Naive thymus-derived CD4-positive, alpha-beta T cell (primary cell): ENCODE measurements at regions not wholly inside any gene's neighbourhood (a gene's known extent, or its start where the extent isn't known, plus 50 kb on each side); places are given as distances from the start of the nearest gene placed in this dataset.

Experiments
- ATAC-seq: fragments of 150-1000 bp; cut with Tn5 transposase; 2 replicates; pipeline ENCODE4 v1.10.0; 2021; ENCODE audit warnings: mild to moderate bottlenecking, moderate library complexity
- CTCF ChIA-PET: fragments of 350-600 bp; sonication (Branson Sonifier 250); formaldehyde crosslinking; loops from one replicate; lab custom pipeline; 2021; ENCODE audit warnings: antibody characterized with exemption; lab: Charles Lee
- POLR2A ChIA-PET: fragments of 350-600 bp; sonication (Branson Sonifier 250); formaldehyde crosslinking; loops from one replicate; lab custom pipeline; 2021; ENCODE audit warnings: antibody characterized with exemption, inconsistent platforms; lab: Charles Lee
- DNase-seq, 9 donors: peaks; one replicate each; pipeline versions ENCODE4 v3.0.0 to v3.0.0-alpha.2; 2020 to 2022; ENCODE audit warnings: mixed read lengths in 1 of 9
- H3K27ac ChIP-seq: one replicate; pipeline ENCODE4 v1.7.0; 2013; ENCODE audit warnings: mild to moderate bottlenecking, low read depth, low read length, moderate library complexity
- H3K27me3 ChIP-seq, 2 donors: one replicate each; pipeline ENCODE4 v1.7.0; 2013; ENCODE audit warnings: low read length in 2 of 2, mild to moderate bottlenecking in 2 of 2, moderate library complexity in 2 of 2; ENCODE audit not compliant: control insufficient read depth in 2 of 2, insufficient read depth in 2 of 2
- H3K36me3 ChIP-seq, 3 experiments: 1 replicate in 2 of 3; 2 replicates in 1 of 3; pipeline ENCODE4 v1.7.0; 2013; ENCODE audit warnings: low read length in 3 of 3, mild to moderate bottlenecking in 3 of 3, moderate library complexity in 1 of 3; ENCODE audit not compliant: insufficient read depth in 3 of 3, control insufficient read depth in 2 of 3
- H3K4me1 ChIP-seq, 2 donors: one replicate each; pipeline ENCODE4 v1.7.0; 2013; ENCODE audit warnings: low read length in 2 of 2, mild to moderate bottlenecking in 2 of 2, moderate library complexity in 1 of 2; ENCODE audit not compliant: control insufficient read depth in 2 of 2, insufficient read depth in 2 of 2
- H3K4me3 ChIP-seq: 2 replicates; pipeline ENCODE4 v1.7.0; 2013; ENCODE audit warnings: mild to moderate bottlenecking, low read length
- H3K9me3 ChIP-seq, 3 experiments: 1 replicate in 2 of 3; 2 replicates in 1 of 3; pipeline ENCODE4 v1.7.0; 2013; ENCODE audit warnings: low read length in 3 of 3; ENCODE audit not compliant: control insufficient read depth in 2 of 3
- H3K27ac Mint-ChIP-seq, 9 donors: one replicate each; pipeline ENCODE4 v1.8.0; 2020 to 2022; ENCODE audit warnings: mixed read lengths in 9 of 9, mild to moderate bottlenecking in 8 of 9, moderate library complexity in 5 of 9, inconsistent platforms in 2 of 9
- H3K27me3 Mint-ChIP-seq, 5 donors: one replicate each; pipeline ENCODE4 v1.8.0; 2021 to 2022; ENCODE audit warnings: mixed read lengths in 5 of 5, mild to moderate bottlenecking in 1 of 5
- H3K36me3 Mint-ChIP-seq, 5 donors: one replicate each; pipeline ENCODE4 v1.8.0; 2020 to 2022; ENCODE audit warnings: mixed read lengths in 5 of 5, mild to moderate bottlenecking in 3 of 5, inconsistent platforms in 1 of 5
- H3K4me1 Mint-ChIP-seq, 7 donors: one replicate each; pipeline ENCODE4 v1.8.0; 2020 to 2022; ENCODE audit warnings: mixed read lengths in 7 of 7, mild to moderate bottlenecking in 3 of 7, inconsistent platforms in 1 of 7
- H3K4me3 Mint-ChIP-seq, 10 donors: one replicate each; pipeline ENCODE4 v1.8.0; 2020 to 2022; ENCODE audit warnings: mild to moderate bottlenecking in 10 of 10, mixed read lengths in 10 of 10, moderate library complexity in 6 of 10, inconsistent platforms in 2 of 10
- H3K9me3 Mint-ChIP-seq, 11 donors: one replicate each; pipeline ENCODE4 v1.8.0; 2020 to 2022; ENCODE audit warnings: mixed read lengths in 11 of 11, mild to moderate bottlenecking in 4 of 11, inconsistent platforms in 1 of 11, moderate library complexity in 1 of 11
- intact Hi-C, 2 donors: fragments of 100-400 bp; cut with micrococcal nuclease; formaldehyde crosslinking; loops; one replicate each; pipeline ENCODE4 v1.15.1; 2023

GRCh38 chr1:181989261-181989920 is 72.1 kb downstream of the ZNF648 start:
- Mint-ChIP-seq H3K36me3 (no peaks in the 10 kb centered on the region), H3K4me3 (no peak overlapping the region), H3K27ac (no peak overlapping the region), H3K4me1 (peaks cover 0 to 3% (median 0%) of the 10 kb centered on the region in 7 donors), H3K27me3 (peaks cover 11 to 19% (median 15%) of the 10 kb centered on the region in 5 donors), H3K9me3 (no peaks in the 10 kb centered on the region)
- H3K27me3 ChIP-seq: peaks cover 0 to 4% of the 10 kb centered on the region in 2 donors
- ATAC-seq (no peak), DNase-seq (no peak)
- H3K4me1 ChIP-seq: no peaks in the 10 kb centered on the region
- POLR2A ChIA-PET: no interaction called here
- CTCF ChIA-PET: no interaction called here
- H3K4me3 ChIP-seq: no peak overlapping the region
- intact Hi-C loops: no loop called here
- H3K27ac ChIP-seq: no peak overlapping the region
- no peaks in the 10 kb centered on the region for H3K9me3 ChIP-seq
- H3K36me3 ChIP-seq: no peaks in the 10 kb centered on the region

GRCh38 chr1:181987996-181988395 is 73.5 kb downstream of the ZNF648 start:
- no peaks in the 10 kb centered on the region for H3K4me1 ChIP-seq
- H3K4me3 ChIP-seq: no peak overlapping the region
- CTCF ChIA-PET: no interaction called here
- H3K27ac ChIP-seq: no peak overlapping the region
- DNase-seq: no peak
- POLR2A ChIA-PET: no interaction called here
- Mint-ChIP-seq H3K9me3 (no peaks in the 10 kb centered on the region), H3K4me3 (no peak overlapping the region), H3K4me1 (peaks cover 0 to 3% (median 0%) of the 10 kb centered on the region in 7 donors), H3K27me3 (peaks cover 11 to 23% (median 15%) of the 10 kb centered on the region in 5 donors), H3K27ac (no peak overlapping the region), H3K36me3 (no peaks in the 10 kb centered on the region)
- peaks cover 0 to 4% of the 10 kb centered on the region in 2 donors for H3K27me3 ChIP-seq
- H3K36me3 ChIP-seq: no peaks in the 10 kb centered on the region
- H3K9me3 ChIP-seq: no peaks in the 10 kb centered on the region
- intact Hi-C loops: no loop called here
- no peak for ATAC-seq

DNA sequence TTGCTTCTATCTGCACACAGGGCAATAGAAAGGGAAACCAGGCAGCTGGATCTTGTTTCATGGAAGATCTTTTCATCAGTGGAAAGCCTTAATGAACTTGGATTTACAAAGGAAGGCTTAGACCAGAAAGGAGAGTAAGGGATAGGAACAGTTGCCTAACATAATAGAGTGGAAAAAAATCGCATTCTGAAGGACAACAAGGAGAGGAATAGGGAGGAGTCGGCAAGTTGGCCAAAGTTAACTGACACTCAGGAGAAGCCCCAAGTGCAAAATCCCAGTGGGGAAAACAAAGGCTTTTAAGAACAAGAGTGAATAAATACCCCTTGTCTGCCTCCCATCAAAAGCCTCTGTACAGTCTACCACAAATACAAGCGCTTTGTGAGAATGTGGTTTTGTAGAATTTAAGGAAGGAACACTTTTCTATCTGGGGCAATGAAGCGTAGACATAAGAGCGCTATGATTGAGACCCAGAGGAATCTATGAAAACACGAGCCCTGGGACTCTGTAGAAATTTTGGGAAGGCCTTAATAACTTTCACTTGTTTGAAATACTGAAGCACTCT is 74.1 kb downstream of the ZNF648 start:
- Mint-ChIP-seq H3K36me3 (no peaks in the 10 kb centered on the region), H3K4me3 (no peak overlapping the region), H3K9me3 (no peaks in the 10 kb centered on the region), H3K27me3 (peaks cover 11 to 26% (median 16%) of the 10 kb centered on the region in 5 donors), H3K4me1 (peaks cover 0 to 3% (median 0%) of the 10 kb centered on the region in 7 donors), H3K27ac (no peak overlapping the region)
- Histone ChIP-seq H3K36me3 (no peaks in the 10 kb centered on the region), H3K4me1 (no peaks in the 10 kb centered on the region), H3K27ac (no peak overlapping the region), H3K4me3 (no peak overlapping the region), H3K27me3 (peaks cover 0 to 4% of the 10 kb centered on the region in 2 donors), H3K9me3 (no peaks in the 10 kb centered on the region)
- intact Hi-C loops: no loop called here
- DNase-seq (no peak), ATAC-seq (no peak)
- POLR2A ChIA-PET: no interaction called here
- CTCF ChIA-PET: no interaction called here

DNA sequence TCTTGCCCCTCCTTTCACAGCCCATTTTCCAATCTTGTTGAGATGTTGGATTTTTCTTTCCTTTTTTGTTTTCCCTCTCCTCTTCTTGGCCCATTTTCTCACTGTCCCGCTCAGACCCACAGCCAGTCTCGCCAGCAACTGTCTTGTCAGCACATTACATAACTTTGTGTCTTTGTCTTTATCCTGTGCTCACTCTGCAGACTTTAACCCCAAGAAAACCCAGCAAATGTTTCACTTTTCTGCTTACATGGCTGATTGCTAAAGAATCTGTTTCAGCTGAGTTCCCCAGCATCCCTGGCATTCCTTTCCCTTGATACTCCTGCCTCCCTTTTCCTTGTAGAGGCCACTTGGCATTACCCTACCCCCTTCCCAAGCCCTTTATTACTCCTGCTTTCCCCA is 74.6 kb downstream of the ZNF648 start:
- peaks cover 0 to 4% of the 10 kb centered on the region in 2 donors for H3K27me3 ChIP-seq
- Mint-ChIP-seq H3K27me3 (peaks cover 11 to 26% (median 16%) of the 10 kb centered on the region in 5 donors), H3K4me1 (peaks cover 0 to 3% (median 0%) of the 10 kb centered on the region in 7 donors), H3K27ac (no peak overlapping the region), H3K9me3 (no peaks in the 10 kb centered on the region), H3K4me3 (no peak overlapping the region), H3K36me3 (no peaks in the 10 kb centered on the region)
- no peak overlapping the region for H3K4me3 ChIP-seq
- ChIA-PET POLR2A (no interaction called here), CTCF (no interaction called here)
- H3K9me3 ChIP-seq: no peaks in the 10 kb centered on the region
- ATAC-seq (no peak), DNase-seq (no peak)
- H3K36me3 ChIP-seq: no peaks in the 10 kb centered on the region
- intact Hi-C loops: no loop called here
- H3K27ac ChIP-seq: no peak overlapping the region
- no peaks in the 10 kb centered on the region for H3K4me1 ChIP-seq

- CTCF ChIA-PET: no interaction called here
- H3K4me3 ChIP-seq: no peak overlapping the region
- H3K4me1 ChIP-seq: no peaks in the 10 kb centered on the region
- DNase-seq: no peak
- POLR2A ChIA-PET: no interaction called here
- H3K27me3 ChIP-seq: peaks cover 0 to 4% of the 10 kb centered on the region in 2 donors
- Mint-ChIP-seq H3K27ac (no peak overlapping the region), H3K4me1 (peaks cover 0 to 3% (median 0%) of the 10 kb centered on the region in 7 donors), H3K4me3 (no peak overlapping the region), H3K9me3 (no peaks in the 10 kb centered on the region), H3K36me3 (no peaks in the 10 kb centered on the region), H3K27me3 (peaks cover 15 to 30% (median 16%) of the 10 kb centered on the region in 5 donors)
- H3K27ac ChIP-seq: no peak overlapping the region
- intact Hi-C loops: no loop called here
- no peak for ATAC-seq
- H3K36me3 ChIP-seq: no peaks in the 10 kb centered on the region
- H3K9me3 ChIP-seq: no peaks in the 10 kb centered on the region
These were observed 75.3 kb downstream of the ZNF648 start for GRCh38 chr1:181985936-181986906.

DNA sequence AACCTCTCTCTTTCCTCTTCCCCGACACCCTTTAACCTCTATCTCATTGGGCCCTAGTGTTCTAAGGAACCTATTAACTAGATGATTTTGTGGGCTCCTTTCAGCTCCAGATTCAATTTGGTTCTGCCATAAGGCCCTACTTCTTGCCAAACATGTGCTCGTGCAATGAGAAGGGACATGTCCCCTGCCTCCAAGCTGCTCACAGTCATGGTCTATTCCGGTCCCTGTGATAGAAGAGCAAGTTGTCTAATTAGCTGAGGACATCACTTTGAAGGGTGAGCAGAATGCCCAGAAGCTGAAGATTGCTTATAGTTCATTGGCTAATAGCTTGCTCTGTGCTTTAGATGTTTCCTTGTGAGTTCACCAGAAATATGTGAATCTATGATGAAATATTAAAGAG is 76.2 kb downstream of the ZNF648 start:
- CTCF ChIA-PET: no interaction called here

More for the DNA sequence above, 76.2 kb downstream of the ZNF648 start:
- intact Hi-C loops: no loop called here
- Mint-ChIP-seq H3K27me3 (peaks cover 15 to 33% (median 17%) of the 10 kb centered on the region in 5 donors), H3K27ac (no peak overlapping the region), H3K36me3 (no peaks in the 10 kb centered on the region), H3K4me3 (no peak overlapping the region), H3K9me3 (no peaks in the 10 kb centered on the region), H3K4me1 (peaks cover 0 to 3% (median 0%) of the 10 kb centered on the region in 7 donors)
- H3K36me3 ChIP-seq: no peaks in the 10 kb centered on the region
- H3K27ac ChIP-seq: no peak overlapping the region
- peaks cover 0 to 4% of the 10 kb centered on the region in 2 donors for H3K27me3 ChIP-seq
- no peak for DNase-seq
- no peaks in the 10 kb centered on the region for H3K4me1 ChIP-seq
- no peak for ATAC-seq
- POLR2A ChIA-PET: no interaction called here
- H3K4me3 ChIP-seq: no peak overlapping the region
- no peaks in the 10 kb centered on the region for H3K9me3 ChIP-seq
